K562 (cell line): ENCODE measurements at regions not wholly inside any gene's neighbourhood (a gene's known extent, or its start where the extent isn't known, plus 50 kb on each side); places are given as distances from the start of the nearest gene placed in this dataset.

Experiments used
- ATAC-seq: fragments of 200-7000 bp; cut with Tn5 transposase; 3 replicates; pipeline ENCODE4 v1.9.1; 2020; ENCODE audit warnings: moderate library complexity
- BruUV-seq: library from RNA; stranded (reverse); fragments of 400-500 nt; replicated peaks from 2 replicates; lab custom pipeline; 2021; lab: Mats Ljungman, UMichigan
- CTCF ChIA-PET: fragments of 300-600 bp; formaldehyde crosslinking; extraction: SDS; loops from one replicate; lab custom pipeline; 2021; ENCODE audit warnings: low intra/inter-chr PET ratio; lab: Yijun Ruan, JAX
- POLR2A ChIA-PET: fragments of 300-600, 350-650 bp; sonication (Branson Sonifier 250); formaldehyde crosslinking; extraction: SDS; loops from one replicate; lab custom pipeline; 2021; ENCODE audit warnings: antibody characterized with exemption, inconsistent platforms; lab: Yijun Ruan, JAX
- DNase-seq, 4 experiments: peaks; one replicate each; pipeline versions ENCODE4 v3.0.0 to v3.0.0-alpha.2; 2011 to 2018; ENCODE audit warnings: low spot score in 3 of 4, mixed read lengths in 3 of 4; ENCODE audit errors: extremely low read depth in 1 of 4
- FAIRE-seq: peaks from 2 replicates; lab custom pipeline; 2011; peaks lifted over from hg19 to GRCh38; lab: Jason Lieb, UNC
- H2AFZ ChIP-seq: 2 replicates; pipeline ENCODE4 v1.6.0; 2011; ENCODE audit warnings: low read depth, low read length, control low read depth, inconsistent platforms
- H3K27ac ChIP-seq: fragments of 200-600 bp; 3 replicates; pipeline ENCODE4 v1.8.0; 2011; ENCODE audit warnings: low read depth, mild to moderate bottlenecking, control low read depth, inconsistent platforms, low read length, moderate library complexity, mixed read lengths; ENCODE audit errors: extremely low read depth
- H3K27me3 ChIP-seq, 2 experiments: fragments of 300-600 bp in 1 of 2; 2 replicates in 1 of 2; 3 replicates in 1 of 2; pipeline versions ENCODE4 v1.6.0 to v1.8.0; 2011; ENCODE audit warnings: inconsistent platforms in 2 of 2, low read length in 2 of 2, mild to moderate bottlenecking in 1 of 2, mixed read lengths in 1 of 2, moderate library complexity in 1 of 2; ENCODE audit not compliant: control insufficient read depth in 2 of 2, insufficient read depth in 2 of 2
- H3K36me3 ChIP-seq: fragments of 300-600 bp; 3 replicates; pipeline ENCODE4 v1.8.0; 2011; ENCODE audit warnings: mild to moderate bottlenecking, low read length, inconsistent platforms; ENCODE audit not compliant: control insufficient read depth, insufficient read depth
- H3K4me1 ChIP-seq, 2 experiments: fragments of 200-600 bp in 1 of 2; replicated peaks in 1 of 2; 2 replicates in 1 of 2; 3 replicates in 1 of 2; pipeline versions ENCODE4 v1.5.1 to v1.8.0; 2011; ENCODE audit warnings: inconsistent platforms in 2 of 2, low read length in 2 of 2, mild to moderate bottlenecking in 1 of 2, mixed read lengths in 1 of 2, moderate library complexity in 1 of 2; ENCODE audit not compliant: control insufficient read depth in 2 of 2, insufficient read depth in 2 of 2
- H3K4me2 ChIP-seq: 2 replicates; pipeline ENCODE4 v1.6.1; 2011; ENCODE audit warnings: low read length, control low read depth, inconsistent platforms, mixed read lengths; ENCODE audit not compliant: insufficient read depth
- H3K4me3 ChIP-seq: fragments of 200-600 bp; sonication (generic), shearing (Covaris generic); 2 replicates; pipeline ENCODE4 v1.5.1; 2016; ENCODE audit warnings: control low read depth, inconsistent platforms
- H3K79me2 ChIP-seq: fragments of 200-600 bp; 3 replicates; pipeline ENCODE4 v1.8.0; 2011; ENCODE audit warnings: low read length, inconsistent platforms; ENCODE audit not compliant: control insufficient read depth, insufficient read depth
- H3K9ac ChIP-seq, 2 experiments: 2 replicates each; pipeline versions ENCODE4 v1.6.0 to v1.6.1; 2011; ENCODE audit warnings: low read depth in 2 of 2, low read length in 2 of 2, control low read depth in 1 of 2, inconsistent platforms in 1 of 2, mild to moderate bottlenecking in 1 of 2, mixed read lengths in 1 of 2; ENCODE audit not compliant: insufficient read depth in 1 of 2
- H3K9me1 ChIP-seq: one replicate; pipeline ENCODE4 v1.6.0; 2011; ENCODE audit warnings: inconsistent platforms, mild to moderate bottlenecking, low read length, moderate library complexity; ENCODE audit not compliant: control insufficient read depth, insufficient read depth
- H3K9me3 ChIP-seq: replicated peaks from 2 replicates; pipeline ENCODE4 v1.5.1; 2011; ENCODE audit warnings: low read depth, low read length, inconsistent platforms; ENCODE audit not compliant: control insufficient read depth, insufficient read depth
- H4K20me1 ChIP-seq: replicated peaks from 2 replicates; pipeline ENCODE4 v1.6.1; 2011; ENCODE audit warnings: low read length, inconsistent platforms, mixed read lengths; ENCODE audit not compliant: control insufficient read depth, insufficient read depth
- E2F1 ChIP-seq: sonication (generic); formaldehyde crosslinking; IDR thresholded peaks from 2 replicates; pipeline ENCODE4 v1.8.1; 2023; ENCODE audit warnings: mild to moderate bottlenecking, missing genetic modification reagents, moderate library complexity
- RBBP5 ChIP-seq: fragments of 200-600 bp; sonication (generic); IDR thresholded peaks from 2 replicates; pipeline ENCODE4 v1.6.1; 2012; ENCODE audit warnings: borderline replicate concordance, mild to moderate bottlenecking, low read length, control low read depth, inconsistent platforms; ENCODE audit not compliant: insufficient read depth, poor library complexity, severe bottlenecking
- TAF15 ChIP-seq: fragments of 200-400 bp; formaldehyde crosslinking; IDR thresholded peaks from 2 replicates; pipeline ENCODE4 v1.6.1; 2017; ENCODE audit warnings: mild to moderate bottlenecking, low read depth, low read length, moderate library complexity
- ZBTB40 ChIP-seq, 2 experiments: fragments of 450-650 bp in 1 of 2; sonication (generic) in 1 of 2; formaldehyde crosslinking in 1 of 2; IDR thresholded peaks; 2 replicates each; pipeline versions ENCODE4 v1.7.1 to v1.9.0; 2016 to 2022; ENCODE audit warnings: inconsistent platforms in 1 of 2, mild to moderate bottlenecking in 1 of 2, missing genetic modification reagents in 1 of 2
- ZNF197 ChIP-seq: fragments of 200-800 bp; sonication (Bioruptor generic); IDR thresholded peaks from 2 replicates; pipeline ENCODE4 v1.6.1; 2016; ENCODE audit warnings: low read depth, missing genetic modification characterization, missing compliant biosample characterization
- ZZZ3 ChIP-seq: fragments of 450-650 bp; IDR thresholded peaks from 2 replicates; pipeline ENCODE4 v1.6.1; 2016; ENCODE audit warnings: antibody characterized with exemption, mild to moderate bottlenecking, moderate library complexity
- WGBS: fragments of 100-300 bp; shearing (Covaris generic); methylation state at CpG from one replicate; pipeline ENCODE4 v1.1.6; 2016; ENCODE audit warnings: low coverage, mixed read lengths; ENCODE audit not compliant: insufficient coverage; ENCODE audit errors: missing lambda C conversion rate; 5-methylcytosine and 5-hydroxymethylcytosine counted together
- in situ Hi-C: fragments of 300-500 bp; cut with MboI; formaldehyde crosslinking; loops from 4 replicates; pipeline ENCODE4 v1.15.0; 2018; ENCODE audit warnings: inconsistent platforms, mixed read lengths
- intact Hi-C: fragments of 100-400 bp; cut with micrococcal nuclease; formaldehyde crosslinking; loops from 2 replicates; pipeline ENCODE4 v1.14.2; 2022
- TF ChIP-seq, protein P1 (sequence below): fragments of 250-450 bp; sonication (Bioruptor Pico); IDR thresholded peaks from 2 replicates; pipeline ENCODE4 v1.5.0; 2021; ENCODE audit warnings: mild to moderate bottlenecking, borderline replicate concordance

DNA sequence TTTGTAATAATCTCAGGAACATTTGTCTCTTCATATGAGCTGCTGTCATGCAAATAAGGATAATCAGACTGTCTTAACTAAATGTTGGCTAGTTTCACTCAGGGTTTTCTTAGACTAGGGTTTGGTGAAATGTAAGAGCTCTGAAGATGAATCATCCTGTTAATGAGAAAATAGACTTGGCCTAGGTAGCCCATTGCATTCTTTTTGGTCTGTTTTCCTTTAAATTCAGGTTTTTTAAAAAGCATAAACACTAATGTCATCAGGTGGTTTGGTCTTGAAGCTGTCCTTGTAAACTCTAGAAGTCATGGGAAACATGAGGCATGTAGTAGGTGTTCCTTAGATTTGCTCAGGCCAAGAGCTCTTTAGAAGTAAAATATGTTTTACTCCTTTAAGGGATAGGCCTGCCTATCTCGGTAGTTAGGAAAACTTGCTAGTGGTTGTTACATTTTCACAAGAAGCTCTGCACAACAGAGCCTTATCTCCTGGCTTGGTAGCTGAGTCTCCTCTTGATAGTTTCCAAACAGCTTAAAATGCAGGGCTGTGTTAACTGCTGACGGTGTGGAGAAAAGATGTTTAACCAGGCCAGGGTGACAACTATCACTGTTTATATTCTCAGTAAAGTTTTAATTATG, 62.0 kb upstream of the C1QTNF9B start:
- ChIA-PET CTCF (no interaction called here), POLR2A (interaction anchor here (0.6 kb wide), 1 partner anchor 688 kb away, joined by 3 read pairs; no protein-coding TSS in a partner anchor)
- no peak for DNase-seq
- Histone ChIP-seq H3K4me1 (no peaks in the 10 kb centered on the region), H4K20me1 (no peaks in the 10 kb centered on the region), H2AFZ (no peak overlapping the region), H3K9me3 (no peaks in the 10 kb centered on the region), H3K27me3 (no peaks in the 10 kb centered on the region), H3K9ac (no peak overlapping the region), H3K79me2 (no peaks in the 10 kb centered on the region), H3K4me3 (no peak overlapping the region), H3K9me1 (no peaks in the 10 kb centered on the region), H3K27ac (no peak overlapping the region), H3K4me2 (no peak overlapping the region), H3K36me3 (no peaks in the 10 kb centered on the region)
- in situ Hi-C loops (no loop called here), intact Hi-C loops (no loop called here)
- 3% methylated on average over 2 of the region's 2 CpGs for WGBS
- FAIRE-seq, result no peak
- ATAC-seq, result no peak
- BruUV-seq, result no TSS peak
- TF ChIP-seq ZBTB40 (IDR thresholded peaks at IDR 0.05), result no peak
- TF ChIP-seq ZBTB40 (CRISPR knock-in tag; IDR thresholded peaks at IDR 0.05), result no peak
- TF ChIP-seq ZNF197 (CRISPR knock-in tag), result no peak
- TF ChIP-seq, protein P1, sequence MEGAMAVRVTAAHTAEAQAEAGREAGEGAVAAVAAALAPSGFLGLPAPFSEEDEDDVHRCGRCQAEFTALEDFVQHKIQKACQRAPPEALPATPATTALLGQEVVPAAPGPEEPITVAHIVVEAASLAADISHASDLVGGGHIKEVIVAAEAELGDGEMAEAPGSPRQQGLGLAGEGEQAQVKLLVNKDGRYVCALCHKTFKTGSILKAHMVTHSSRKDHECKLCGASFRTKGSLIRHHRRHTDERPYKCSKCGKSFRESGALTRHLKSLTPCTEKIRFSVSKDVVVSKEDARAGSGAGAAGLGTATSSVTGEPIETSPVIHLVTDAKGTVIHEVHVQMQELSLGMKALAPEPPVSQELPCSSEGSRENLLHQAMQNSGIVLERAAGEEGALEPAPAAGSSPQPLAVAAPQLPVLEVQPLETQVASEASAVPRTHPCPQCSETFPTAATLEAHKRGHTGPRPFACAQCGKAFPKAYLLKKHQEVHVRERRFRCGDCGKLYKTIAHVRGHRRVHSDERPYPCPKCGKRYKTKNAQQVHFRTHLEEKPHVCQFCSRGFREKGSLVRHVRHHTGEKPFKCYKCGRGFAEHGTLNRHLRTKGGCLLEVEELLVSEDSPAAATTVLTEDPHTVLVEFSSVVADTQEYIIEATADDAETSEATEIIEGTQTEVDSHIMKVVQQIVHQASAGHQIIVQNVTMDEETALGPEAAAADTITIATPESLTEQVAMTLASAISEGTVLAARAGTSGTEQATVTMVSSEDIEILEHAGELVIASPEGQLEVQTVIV, result no peak
- no peak for TF ChIP-seq ZZZ3
- TF ChIP-seq RBBP5, result no peak
- TF ChIP-seq E2F1 (CRISPR knock-in tag), result no peak
- TF ChIP-seq TAF15, result no peak
